Endodermal cell (in vitro differentiated cells): ENCODE measurements at regions not wholly inside any gene's neighbourhood (a gene's known extent, or its start where the extent isn't known, plus 50 kb on each side); places are given as distances from the start of the nearest gene placed in this dataset.

Source experiments
- DNase-seq: peaks from one replicate; pipeline ENCODE4 v3.0.0-alpha.2; 2017
- H3K27ac ChIP-seq: 2 replicates; pipeline ENCODE4 v1.5.1; 2013; ENCODE audit warnings: mild to moderate bottlenecking, low read depth, low read length, moderate library complexity
- H3K27me3 ChIP-seq: 2 replicates; pipeline ENCODE4 v1.6.1; 2013; ENCODE audit warnings: mild to moderate bottlenecking, low read length, moderate library complexity; ENCODE audit not compliant: insufficient read depth, control insufficient read depth, poor library complexity, severe bottlenecking
- H3K36me3 ChIP-seq: 2 replicates; pipeline ENCODE4 v1.7.0; 2013; ENCODE audit warnings: mild to moderate bottlenecking, low read length, moderate library complexity; ENCODE audit not compliant: control insufficient read depth, insufficient read depth
- H3K4me1 ChIP-seq: one replicate; pipeline ENCODE4 v1.7.0; 2013; ENCODE audit warnings: low read length; ENCODE audit not compliant: control insufficient read depth, insufficient read depth
- H3K4me3 ChIP-seq: 2 replicates; pipeline ENCODE4 v1.5.1; 2013; ENCODE audit warnings: mild to moderate bottlenecking, low read length, moderate library complexity
- H3K9ac ChIP-seq: 2 replicates; pipeline ENCODE4 v1.6.1; 2013; ENCODE audit warnings: mild to moderate bottlenecking, low read length, moderate library complexity; ENCODE audit not compliant: poor library complexity, severe bottlenecking; ENCODE audit errors: extremely low read depth
- H3K9me3 ChIP-seq: 2 replicates; pipeline ENCODE4 v1.6.1; 2013; ENCODE audit warnings: mild to moderate bottlenecking, low read length, moderate library complexity; ENCODE audit not compliant: control insufficient read depth
- H3K27ac Mint-ChIP-seq: 2 replicates; pipeline ENCODE4 v1.8.0; 2020; ENCODE audit warnings: mixed read lengths
- H3K27me3 Mint-ChIP-seq: 2 replicates; pipeline ENCODE4 v1.8.0; 2021; ENCODE audit warnings: mild to moderate bottlenecking, mixed read lengths; ENCODE audit not compliant: insufficient read depth
- H3K36me3 Mint-ChIP-seq: 2 replicates; pipeline ENCODE4 v1.8.0; 2020; ENCODE audit warnings: low read depth, mixed read lengths
- H3K4me1 Mint-ChIP-seq: 2 replicates; pipeline ENCODE4 v1.8.0; 2020; ENCODE audit warnings: mixed read lengths
- H3K4me3 Mint-ChIP-seq: 2 replicates; pipeline ENCODE4 v1.8.0; 2020; ENCODE audit warnings: mild to moderate bottlenecking, moderate library complexity, mixed read lengths
- H3K9me3 Mint-ChIP-seq: 2 replicates; pipeline ENCODE4 v1.8.0; 2020; ENCODE audit warnings: mild to moderate bottlenecking, mixed read lengths
- CTCF ChIP-seq: fragments of 200-600 bp; sonication (generic); conservative IDR thresholded peaks from 2 replicates; pipeline ENCODE4 v1.5.0; 2021; ENCODE audit warnings: antibody characterized with exemption, mild to moderate bottlenecking
- WGBS, 2 experiments: methylation state at CpG; one replicate each; pipeline versions ENCODE4 v1.1.5 to v1.1.7; 2013; ENCODE audit warnings: missing lambda C conversion rate in 2 of 2, mixed read lengths in 1 of 2; ENCODE audit not compliant: insufficient coverage in 1 of 2, insufficient read length in 1 of 2; 5-methylcytosine and 5-hydroxymethylcytosine counted together

GRCh38 chr18:76720683-76721082, 101.7 kb upstream of the ZNF236 start:
- Histone ChIP-seq H3K9ac (no peak overlapping the region), H3K36me3 (no peaks in the 10 kb centered on the region), H3K27ac (no peak overlapping the region), H3K27me3 (no peaks in the 10 kb centered on the region), H3K4me1 (no peaks in the 10 kb centered on the region), H3K4me3 (no peak overlapping the region), H3K9me3 (no peaks in the 10 kb centered on the region)
- Mint-ChIP-seq H3K27me3 (no peaks in the 10 kb centered on the region), H3K36me3 (no peaks in the 10 kb centered on the region), H3K9me3 (peaks cover 8% of the 10 kb centered on the region), H3K4me3 (no peak overlapping the region), H3K27ac (no peak overlapping the region), H3K4me1 (no peaks in the 10 kb centered on the region)
- DNase-seq, result no peak
- 97 to 100% methylated on average over 1 to 5 of the region's 5 CpGs for WGBS, 2 experiments
- no peak for TF ChIP-seq CTCF

GRCh38 chr18:76715012-76715610, 107.2 kb upstream of the ZNF236 start:
- no peak overlapping the region for H3K4me3 Mint-ChIP-seq

GRCh38 chr18:76713432-76713831, 108.9 kb upstream of the ZNF236 start:
- Mint-ChIP-seq H3K36me3 (no peaks in the 10 kb centered on the region), H3K4me3 (no peak overlapping the region), H3K9me3 (peaks cover 4% of the 10 kb centered on the region), H3K27ac (no peak overlapping the region), H3K27me3 (peaks cover 3% of the 10 kb centered on the region), H3K4me1 (no peaks in the 10 kb centered on the region)
- DNase-seq, result no peak
- Histone ChIP-seq H3K9ac (no peak overlapping the region), H3K4me1 (no peaks in the 10 kb centered on the region), H3K36me3 (no peaks in the 10 kb centered on the region), H3K27me3 (no peaks in the 10 kb centered on the region), H3K27ac (no peak overlapping the region), H3K9me3 (no peaks in the 10 kb centered on the region), H3K4me3 (no peak overlapping the region)
- TF ChIP-seq CTCF, result no peak
- WGBS, 2 experiments, result 95 to 100% methylated on average over 8 of the region's 8 CpGs

More at GRCh38 chr18:76715012-76715610, 107.2 kb upstream of the ZNF236 start:
- no peaks in the 10 kb centered on the region for H3K36me3 Mint-ChIP-seq
- peaks cover 4% of the 10 kb centered on the region for H3K9me3 Mint-ChIP-seq
- Histone ChIP-seq H3K9ac (no peak overlapping the region), H3K9me3 (no peaks in the 10 kb centered on the region), H3K4me1 (no peaks in the 10 kb centered on the region), H3K36me3 (no peaks in the 10 kb centered on the region), H3K4me3 (no peak overlapping the region), H3K27me3 (no peaks in the 10 kb centered on the region), H3K27ac (no peak overlapping the region)
- no peak overlapping the region for H3K27ac Mint-ChIP-seq
- DNase-seq, result no peak
- no peak for TF ChIP-seq CTCF
- no peaks in the 10 kb centered on the region for H3K27me3 Mint-ChIP-seq
- WGBS, 2 experiments, result 91 to 95% methylated on average over 16 of the region's 16 CpGs
- no peaks in the 10 kb centered on the region for H3K4me1 Mint-ChIP-seq
